ENCODE measurements at regions not wholly inside any gene's neighbourhood (a gene's known extent, or its start where the extent isn't known, plus 50 kb on each side); places are given as distances from the start of the nearest gene placed in this dataset.

DNA sequence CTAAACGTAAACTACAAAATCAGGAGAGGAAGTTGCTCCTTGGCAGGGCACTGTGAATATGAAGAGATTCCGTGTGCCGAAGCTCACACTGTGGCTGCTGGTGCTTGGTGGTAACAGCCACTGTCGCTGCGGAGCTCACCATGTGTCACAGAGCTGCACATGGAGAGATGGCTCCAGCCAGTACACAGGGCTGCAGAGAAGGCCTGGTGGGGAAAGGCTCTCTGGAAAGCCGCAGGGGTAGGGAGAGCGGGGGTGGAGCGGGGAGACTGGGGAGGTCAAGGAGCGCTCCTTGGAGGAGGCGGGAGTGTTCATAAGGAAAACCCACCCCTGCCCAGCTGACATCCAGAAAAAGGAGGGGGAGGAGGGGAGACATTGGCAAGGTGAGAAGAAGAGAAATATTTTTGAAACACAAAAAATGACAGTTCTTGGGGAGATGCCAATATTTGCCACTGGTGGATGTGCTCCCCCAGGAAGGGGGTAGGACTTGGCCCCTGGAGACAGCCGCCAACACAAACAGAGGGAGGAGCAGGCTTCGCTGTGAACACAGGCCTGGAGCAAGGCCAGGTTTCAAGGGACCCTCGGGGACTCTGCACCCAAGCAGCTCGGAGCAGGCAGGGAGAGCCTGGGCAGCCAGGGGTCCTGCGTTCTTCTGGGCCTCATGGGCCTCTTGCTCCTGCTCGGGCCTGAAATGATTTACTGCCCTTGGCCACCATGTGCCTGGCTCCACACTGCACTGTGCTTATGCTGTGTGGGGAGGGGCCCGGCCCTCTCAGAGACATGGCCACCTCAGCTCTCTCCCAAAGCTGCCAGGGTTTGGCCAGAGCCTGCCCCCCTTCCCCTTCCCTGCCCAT is 102.6 kb upstream of the GLI2 start:
- DNase-seq (ENCODE audit: low spot score): no peak
- ChIA-PET CTCF (interaction anchor here (0.6 kb wide), 1 partner anchor 58 kb away, joined by 3 read pairs; no protein-coding TSS in a partner anchor), POLR2A (ENCODE audit: low non-redundant PET) (no interaction called here)
- BruUV-seq (replicated peaks): no TSS peak
- no peaks in the 10 kb centered on the region for H3K27me3 ChIP-seq (replicated peaks; ENCODE audit: insufficient read depth, low read depth, low read length, poor library complexity)
- no peaks in the 10 kb centered on the region for H3K9me3 ChIP-seq (ENCODE audit: low read depth, low read length, poor library complexity, severe bottlenecking)
- TF ChIP-seq EZH2 (IDR thresholded peaks at IDR 0.05; ENCODE audit: borderline replicate concordance, low read depth, low read length, poor library complexity, severe bottlenecking): no peak
- TF ChIP-seq, protein P1, sequence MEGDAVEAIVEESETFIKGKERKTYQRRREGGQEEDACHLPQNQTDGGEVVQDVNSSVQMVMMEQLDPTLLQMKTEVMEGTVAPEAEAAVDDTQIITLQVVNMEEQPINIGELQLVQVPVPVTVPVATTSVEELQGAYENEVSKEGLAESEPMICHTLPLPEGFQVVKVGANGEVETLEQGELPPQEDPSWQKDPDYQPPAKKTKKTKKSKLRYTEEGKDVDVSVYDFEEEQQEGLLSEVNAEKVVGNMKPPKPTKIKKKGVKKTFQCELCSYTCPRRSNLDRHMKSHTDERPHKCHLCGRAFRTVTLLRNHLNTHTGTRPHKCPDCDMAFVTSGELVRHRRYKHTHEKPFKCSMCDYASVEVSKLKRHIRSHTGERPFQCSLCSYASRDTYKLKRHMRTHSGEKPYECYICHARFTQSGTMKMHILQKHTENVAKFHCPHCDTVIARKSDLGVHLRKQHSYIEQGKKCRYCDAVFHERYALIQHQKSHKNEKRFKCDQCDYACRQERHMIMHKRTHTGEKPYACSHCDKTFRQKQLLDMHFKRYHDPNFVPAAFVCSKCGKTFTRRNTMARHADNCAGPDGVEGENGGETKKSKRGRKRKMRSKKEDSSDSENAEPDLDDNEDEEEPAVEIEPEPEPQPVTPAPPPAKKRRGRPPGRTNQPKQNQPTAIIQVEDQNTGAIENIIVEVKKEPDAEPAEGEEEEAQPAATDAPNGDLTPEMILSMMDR (conservative IDR thresholded peaks at IDR 0.05; ENCODE audit: low read depth, low read length): no peak
- no peak overlapping the region for H3K27ac ChIP-seq (ENCODE audit: low read depth, low read length, poor library complexity, severe bottlenecking)
- H3K4me3 ChIP-seq (ENCODE audit: low read depth, low read length, poor library complexity, severe bottlenecking): no peak overlapping the region
- H3K4me1 ChIP-seq (ENCODE audit: insufficient read depth, low read length, poor library complexity, severe bottlenecking): no peaks in the 10 kb centered on the region
- H3K36me3 ChIP-seq (ENCODE audit: insufficient read depth, low read length, poor library complexity, severe bottlenecking): no peaks in the 10 kb centered on the region
- intact Hi-C loops (cut with micrococcal nuclease; ENCODE audit: unreplicated experiment): no loop called here

DNA sequence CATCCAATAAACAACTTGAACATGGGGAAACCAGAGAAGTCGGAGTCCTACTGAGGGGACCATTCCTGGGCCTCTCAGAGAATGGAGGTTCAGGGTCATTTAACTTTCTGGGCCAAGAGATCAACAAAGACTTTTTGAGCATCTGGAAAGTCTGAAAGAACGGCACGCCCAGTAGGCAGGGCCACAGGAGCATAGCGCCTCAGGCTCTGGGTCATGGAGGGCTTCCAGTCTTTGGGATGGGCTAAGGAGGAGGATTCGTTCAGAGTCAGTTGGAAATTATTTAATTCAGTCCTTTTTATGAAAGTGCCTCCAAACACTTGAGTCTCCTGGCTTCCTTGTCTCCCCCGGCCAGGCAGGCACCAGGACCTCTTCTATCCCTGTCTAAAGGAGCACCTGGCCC is 101.1 kb upstream of the GLI2 start:
- no TSS peak for BruUV-seq (replicated peaks)
- Histone ChIP-seq H3K36me3 (ENCODE audit: insufficient read depth, low read length, poor library complexity, severe bottlenecking) (no peaks in the 10 kb centered on the region), H3K27me3 (replicated peaks; ENCODE audit: insufficient read depth, low read depth, low read length, poor library complexity) (no peaks in the 10 kb centered on the region), H3K4me3 (ENCODE audit: low read depth, low read length, poor library complexity, severe bottlenecking) (no peak overlapping the region), H3K4me1 (ENCODE audit: insufficient read depth, low read length, poor library complexity, severe bottlenecking) (no peaks in the 10 kb centered on the region), H3K9me3 (ENCODE audit: low read depth, low read length, poor library complexity, severe bottlenecking) (no peaks in the 10 kb centered on the region), H3K27ac (ENCODE audit: low read depth, low read length, poor library complexity, severe bottlenecking) (no peak overlapping the region)
- intact Hi-C loops (cut with micrococcal nuclease; ENCODE audit: unreplicated experiment): no loop called here
- DNase-seq (ENCODE audit: low spot score): no peak
- no peak for TF ChIP-seq EZH2 (IDR thresholded peaks at IDR 0.05; ENCODE audit: borderline replicate concordance, low read depth, low read length, poor library complexity, severe bottlenecking)
- TF ChIP-seq, protein P1 (conservative IDR thresholded peaks at IDR 0.05; ENCODE audit: low read depth, low read length): no peak
- CTCF ChIA-PET: no interaction called here
- POLR2A ChIA-PET (ENCODE audit: low non-redundant PET): no interaction called here

DNA sequence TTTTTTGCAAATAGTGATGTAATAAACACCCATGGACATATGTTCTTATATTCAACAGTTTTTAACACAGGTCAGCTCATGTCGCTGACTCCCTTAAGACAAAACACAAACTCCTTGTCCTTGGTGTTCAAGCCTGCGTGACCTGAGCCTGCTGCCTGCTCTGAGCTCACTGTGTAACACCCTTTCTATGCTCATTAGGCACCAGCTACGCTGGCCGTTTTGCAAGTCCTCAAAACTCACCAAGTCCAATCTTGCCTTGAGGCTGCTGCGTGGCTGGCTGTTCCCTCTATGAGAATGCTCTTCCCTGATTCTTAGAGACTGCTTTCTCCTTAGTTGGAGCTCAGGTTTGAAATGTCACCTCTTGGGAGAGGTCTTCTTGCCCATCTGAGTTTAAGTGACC is 100.5 kb upstream of the GLI2 start:
- DNase-seq (ENCODE audit: low spot score): no peak
- Histone ChIP-seq H3K36me3 (ENCODE audit: insufficient read depth, low read length, poor library complexity, severe bottlenecking) (no peaks in the 10 kb centered on the region), H3K9me3 (ENCODE audit: low read depth, low read length, poor library complexity, severe bottlenecking) (no peaks in the 10 kb centered on the region), H3K4me1 (ENCODE audit: insufficient read depth, low read length, poor library complexity, severe bottlenecking) (no peaks in the 10 kb centered on the region), H3K4me3 (ENCODE audit: low read depth, low read length, poor library complexity, severe bottlenecking) (no peak overlapping the region), H3K27ac (ENCODE audit: low read depth, low read length, poor library complexity, severe bottlenecking) (no peak overlapping the region), H3K27me3 (replicated peaks; ENCODE audit: insufficient read depth, low read depth, low read length, poor library complexity) (no peaks in the 10 kb centered on the region)
- POLR2A ChIA-PET (ENCODE audit: low non-redundant PET): no interaction called here
- no TSS peak for BruUV-seq (replicated peaks)
- intact Hi-C loops (cut with micrococcal nuclease; ENCODE audit: unreplicated experiment): no loop called here
- CTCF ChIA-PET: no interaction called here
- TF ChIP-seq, protein P1 (conservative IDR thresholded peaks at IDR 0.05; ENCODE audit: low read depth, low read length): no peak
- no peak for TF ChIP-seq EZH2 (IDR thresholded peaks at IDR 0.05; ENCODE audit: borderline replicate concordance, low read depth, low read length, poor library complexity, severe bottlenecking)
